ENCODE measurements at regions not wholly inside any gene's neighbourhood (a gene's known extent, or its start where the extent isn't known, plus 50 kb on each side); places are given as distances from the start of the nearest gene placed in this dataset.

DNA sequence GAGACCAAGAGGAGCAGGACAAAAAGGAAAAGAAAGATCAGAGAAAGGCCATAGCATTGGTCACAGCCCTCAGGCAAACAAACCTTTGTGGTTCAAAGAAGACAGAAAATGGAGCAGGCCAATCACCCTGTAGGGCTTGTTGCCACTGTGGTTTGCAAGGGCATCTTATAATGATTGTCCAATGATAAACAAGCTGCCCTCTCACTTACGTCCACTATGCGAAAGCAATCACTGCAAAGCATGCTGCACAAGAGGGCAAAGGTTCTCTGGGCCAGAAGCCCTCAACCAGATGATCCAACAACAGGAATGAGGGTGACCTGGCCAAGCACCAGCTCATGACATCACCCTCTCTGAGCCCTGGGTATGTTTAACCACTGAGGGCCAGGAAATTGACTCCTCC lies 360.9 kb upstream of the HSFY2 start:
- TF ChIP-seq, protein P1, sequence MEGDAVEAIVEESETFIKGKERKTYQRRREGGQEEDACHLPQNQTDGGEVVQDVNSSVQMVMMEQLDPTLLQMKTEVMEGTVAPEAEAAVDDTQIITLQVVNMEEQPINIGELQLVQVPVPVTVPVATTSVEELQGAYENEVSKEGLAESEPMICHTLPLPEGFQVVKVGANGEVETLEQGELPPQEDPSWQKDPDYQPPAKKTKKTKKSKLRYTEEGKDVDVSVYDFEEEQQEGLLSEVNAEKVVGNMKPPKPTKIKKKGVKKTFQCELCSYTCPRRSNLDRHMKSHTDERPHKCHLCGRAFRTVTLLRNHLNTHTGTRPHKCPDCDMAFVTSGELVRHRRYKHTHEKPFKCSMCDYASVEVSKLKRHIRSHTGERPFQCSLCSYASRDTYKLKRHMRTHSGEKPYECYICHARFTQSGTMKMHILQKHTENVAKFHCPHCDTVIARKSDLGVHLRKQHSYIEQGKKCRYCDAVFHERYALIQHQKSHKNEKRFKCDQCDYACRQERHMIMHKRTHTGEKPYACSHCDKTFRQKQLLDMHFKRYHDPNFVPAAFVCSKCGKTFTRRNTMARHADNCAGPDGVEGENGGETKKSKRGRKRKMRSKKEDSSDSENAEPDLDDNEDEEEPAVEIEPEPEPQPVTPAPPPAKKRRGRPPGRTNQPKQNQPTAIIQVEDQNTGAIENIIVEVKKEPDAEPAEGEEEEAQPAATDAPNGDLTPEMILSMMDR (IDR thresholded peaks at IDR 0.05): no peak
- no peak for TF ChIP-seq EZH2 (IDR thresholded peaks at IDR 0.05; ENCODE audit: borderline replicate concordance, insufficient read depth, low read depth, low read length, poor library complexity, severe bottlenecking)
